GM12873 (cell line): ENCODE measurements at regions not wholly inside any gene's neighbourhood (a gene's known extent, or its start where the extent isn't known, plus 50 kb on each side); places are given as distances from the start of the nearest gene placed in this dataset.

ENCODE experiments used
- TF ChIP-seq, protein P1 (sequence below): IDR thresholded peaks from 2 replicates; pipeline ENCODE4 v1.5.1; 2012; ENCODE audit warnings: low read depth, mild to moderate bottlenecking, moderate library complexity, low read length, control low read depth; ENCODE audit not compliant: insufficient read depth; ENCODE audit errors: missing control alignments

- TF ChIP-seq, protein P1, sequence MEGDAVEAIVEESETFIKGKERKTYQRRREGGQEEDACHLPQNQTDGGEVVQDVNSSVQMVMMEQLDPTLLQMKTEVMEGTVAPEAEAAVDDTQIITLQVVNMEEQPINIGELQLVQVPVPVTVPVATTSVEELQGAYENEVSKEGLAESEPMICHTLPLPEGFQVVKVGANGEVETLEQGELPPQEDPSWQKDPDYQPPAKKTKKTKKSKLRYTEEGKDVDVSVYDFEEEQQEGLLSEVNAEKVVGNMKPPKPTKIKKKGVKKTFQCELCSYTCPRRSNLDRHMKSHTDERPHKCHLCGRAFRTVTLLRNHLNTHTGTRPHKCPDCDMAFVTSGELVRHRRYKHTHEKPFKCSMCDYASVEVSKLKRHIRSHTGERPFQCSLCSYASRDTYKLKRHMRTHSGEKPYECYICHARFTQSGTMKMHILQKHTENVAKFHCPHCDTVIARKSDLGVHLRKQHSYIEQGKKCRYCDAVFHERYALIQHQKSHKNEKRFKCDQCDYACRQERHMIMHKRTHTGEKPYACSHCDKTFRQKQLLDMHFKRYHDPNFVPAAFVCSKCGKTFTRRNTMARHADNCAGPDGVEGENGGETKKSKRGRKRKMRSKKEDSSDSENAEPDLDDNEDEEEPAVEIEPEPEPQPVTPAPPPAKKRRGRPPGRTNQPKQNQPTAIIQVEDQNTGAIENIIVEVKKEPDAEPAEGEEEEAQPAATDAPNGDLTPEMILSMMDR, result no peak
These were observed 290.4 kb upstream of the POU3F1 start for GRCh38 chr1:38336961-38337360.

DNA sequence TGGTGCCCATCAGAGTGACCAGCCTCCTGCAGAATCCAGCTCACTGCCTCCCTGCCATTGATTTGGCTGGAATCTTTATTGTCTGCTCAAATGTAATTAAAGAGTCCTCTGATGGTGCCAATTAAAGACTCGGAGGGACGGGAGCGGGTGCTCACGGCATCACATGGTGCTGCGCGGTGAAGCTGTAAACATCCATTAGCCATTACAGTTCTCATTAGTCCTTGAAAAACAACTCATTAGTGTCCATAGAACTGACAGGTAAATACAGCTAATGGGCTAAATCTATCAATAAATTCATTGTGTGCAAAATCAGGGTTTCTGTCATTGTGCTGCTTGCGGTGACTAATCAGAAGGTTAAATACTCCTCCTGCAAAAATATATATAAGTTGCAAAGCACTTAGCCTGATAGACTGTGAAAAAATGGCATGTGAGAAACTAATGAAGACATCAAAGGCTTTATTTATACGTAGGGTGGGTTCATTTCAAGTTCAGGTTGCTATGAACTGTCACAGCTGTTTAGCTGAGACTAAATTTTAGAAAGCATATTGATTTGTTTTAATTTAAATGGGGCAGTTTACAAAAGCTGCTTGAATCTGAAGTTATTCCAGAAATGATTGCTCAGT is 289.8 kb upstream of the POU3F1 start:
- TF ChIP-seq, protein P1, result no peak

DNA sequence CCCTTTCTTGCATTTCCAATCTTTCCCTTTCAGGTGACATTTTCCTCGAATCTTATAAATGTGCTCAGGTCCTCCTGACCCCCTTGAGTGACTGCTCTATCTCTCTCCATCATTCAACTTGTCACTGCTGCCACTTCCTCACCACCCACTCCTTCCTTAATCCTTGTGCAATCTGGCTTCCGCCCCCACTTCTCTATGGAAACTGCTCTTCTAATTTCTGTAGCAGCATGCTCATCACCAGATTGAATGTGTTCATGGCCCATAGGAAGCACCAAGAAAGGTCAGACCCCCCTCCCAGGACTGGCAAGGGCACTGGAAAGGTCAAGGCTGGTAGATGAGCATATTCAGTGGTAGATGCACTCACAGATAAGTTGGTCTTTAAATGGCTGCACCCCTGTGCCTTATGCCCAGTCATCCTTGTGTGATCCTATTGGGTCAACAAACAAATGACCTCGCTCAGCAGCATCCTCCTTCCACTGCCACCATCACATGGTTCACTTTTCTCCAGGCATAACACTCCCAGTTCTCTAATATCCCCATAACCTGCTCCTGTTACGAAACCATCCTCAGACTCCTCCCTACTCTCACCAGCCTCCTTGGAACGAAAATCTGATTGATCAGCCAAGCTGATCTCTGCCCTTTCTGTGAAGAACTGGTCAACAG is 288.5 kb upstream of the POU3F1 start:
- TF ChIP-seq, protein P1, result no peak

DNA sequence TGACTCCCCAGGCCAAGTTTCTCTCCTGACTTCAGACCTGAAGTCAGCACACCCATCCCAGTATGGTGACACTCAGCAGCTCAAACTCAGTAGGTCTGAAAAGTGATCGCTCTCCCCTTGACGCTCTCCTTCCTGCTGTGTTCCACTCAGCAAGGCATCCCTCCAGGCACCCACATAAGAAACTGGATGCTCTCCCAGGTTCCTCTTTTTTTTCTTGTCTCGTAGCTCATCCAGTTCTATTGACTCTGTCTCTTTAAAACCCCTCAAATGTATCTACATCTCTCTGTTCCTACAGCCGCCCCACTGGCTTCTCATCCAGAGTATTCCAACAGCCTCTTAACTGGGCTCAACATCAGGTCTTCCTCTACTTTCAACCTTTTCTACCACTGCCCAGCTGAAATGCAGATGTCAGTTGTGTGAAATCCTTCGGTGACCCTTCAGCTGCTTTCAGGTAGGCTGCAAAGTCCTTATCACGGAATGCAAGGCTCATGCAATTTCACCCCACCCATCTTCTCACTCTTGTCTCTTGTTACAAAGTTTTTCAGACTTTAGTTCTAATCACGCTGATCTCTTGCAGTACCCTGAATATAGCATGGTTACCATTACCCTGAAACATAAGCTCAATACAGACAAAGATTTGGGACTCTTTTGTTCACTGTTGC is 286.2 kb upstream of the POU3F1 start:
- TF ChIP-seq, protein P1, result no peak

- TF ChIP-seq, protein P1, result no peak
These were observed 285.1 kb upstream of the POU3F1 start for GRCh38 chr1:38331496-38332210.

DNA sequence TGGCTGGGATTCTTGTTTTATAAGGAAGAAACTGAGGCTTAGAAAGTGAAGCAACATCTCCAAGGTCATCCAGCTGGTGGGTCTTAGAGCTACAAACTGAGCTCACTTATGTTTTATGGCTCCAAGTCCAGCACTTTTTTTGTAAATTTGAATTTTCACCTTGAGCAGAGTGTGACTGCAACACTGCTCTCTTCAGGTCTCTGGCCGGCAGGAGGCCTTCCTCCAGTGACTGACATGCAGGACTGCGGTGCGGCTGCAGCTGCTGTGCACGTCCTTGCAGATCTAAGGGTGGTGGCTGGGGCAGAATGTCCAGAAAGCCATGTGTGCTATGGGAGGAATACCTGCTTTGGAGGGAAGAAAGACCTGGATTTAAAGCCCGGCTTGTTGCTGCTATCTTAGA is 284.2 kb upstream of the POU3F1 start:
- TF ChIP-seq, protein P1, result no peak

- TF ChIP-seq, protein P1, result no peak
These were observed 283.1 kb upstream of the POU3F1 start for GRCh38 chr1:38329644-38330043.
